ENCODE measurements at regions not wholly inside any gene's neighbourhood (a gene's known extent, or its start where the extent isn't known, plus 50 kb on each side); places are given as distances from the start of the nearest gene placed in this dataset.
"Not testable (repeated sequence)": the region's sequence is repeated elsewhere in the genome, so short reads cannot be mapped to it uniquely, and the experiment has no call there.

DNA sequence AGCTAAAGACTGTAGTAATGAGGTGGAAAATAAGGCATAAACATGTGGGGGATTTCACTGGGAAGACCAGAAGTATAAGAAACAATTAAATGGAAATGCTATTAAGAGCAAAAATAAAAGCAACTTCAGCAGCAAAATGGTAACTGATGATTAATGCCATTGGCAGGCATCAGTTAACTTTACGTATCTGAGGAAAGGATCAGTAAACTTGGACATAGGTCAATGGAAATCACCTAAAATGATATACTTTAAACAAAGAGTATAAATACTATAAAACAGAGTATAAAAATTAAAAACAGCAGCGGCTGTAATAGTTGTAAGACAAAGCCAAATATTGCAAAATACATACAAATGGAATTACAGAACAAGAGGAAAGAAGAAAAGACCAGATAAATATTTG, 992.1 kb downstream of the DNAH5 start:
- DNase-seq, result no peak
- no peaks in the 10 kb centered on the region for H3K27me3 ChIP-seq (ENCODE audit: low read depth)
- intact Hi-C loops (cut with micrococcal nuclease), result no loop called here
- H3K27ac ChIP-seq (replicated peaks), result no peak overlapping the region
- H3K9me3 ChIP-seq (replicated peaks), result no peaks in the 10 kb centered on the region
- H3K4me3 ChIP-seq, result no peak overlapping the region
- TF ChIP-seq, protein P1, sequence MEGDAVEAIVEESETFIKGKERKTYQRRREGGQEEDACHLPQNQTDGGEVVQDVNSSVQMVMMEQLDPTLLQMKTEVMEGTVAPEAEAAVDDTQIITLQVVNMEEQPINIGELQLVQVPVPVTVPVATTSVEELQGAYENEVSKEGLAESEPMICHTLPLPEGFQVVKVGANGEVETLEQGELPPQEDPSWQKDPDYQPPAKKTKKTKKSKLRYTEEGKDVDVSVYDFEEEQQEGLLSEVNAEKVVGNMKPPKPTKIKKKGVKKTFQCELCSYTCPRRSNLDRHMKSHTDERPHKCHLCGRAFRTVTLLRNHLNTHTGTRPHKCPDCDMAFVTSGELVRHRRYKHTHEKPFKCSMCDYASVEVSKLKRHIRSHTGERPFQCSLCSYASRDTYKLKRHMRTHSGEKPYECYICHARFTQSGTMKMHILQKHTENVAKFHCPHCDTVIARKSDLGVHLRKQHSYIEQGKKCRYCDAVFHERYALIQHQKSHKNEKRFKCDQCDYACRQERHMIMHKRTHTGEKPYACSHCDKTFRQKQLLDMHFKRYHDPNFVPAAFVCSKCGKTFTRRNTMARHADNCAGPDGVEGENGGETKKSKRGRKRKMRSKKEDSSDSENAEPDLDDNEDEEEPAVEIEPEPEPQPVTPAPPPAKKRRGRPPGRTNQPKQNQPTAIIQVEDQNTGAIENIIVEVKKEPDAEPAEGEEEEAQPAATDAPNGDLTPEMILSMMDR (IDR thresholded peaks at IDR 0.05; ENCODE audit: borderline replicate concordance), result no peak
- H3K36me3 ChIP-seq, result no peaks in the 10 kb centered on the region
- no peaks in the 10 kb centered on the region for H3K4me1 ChIP-seq

DNA sequence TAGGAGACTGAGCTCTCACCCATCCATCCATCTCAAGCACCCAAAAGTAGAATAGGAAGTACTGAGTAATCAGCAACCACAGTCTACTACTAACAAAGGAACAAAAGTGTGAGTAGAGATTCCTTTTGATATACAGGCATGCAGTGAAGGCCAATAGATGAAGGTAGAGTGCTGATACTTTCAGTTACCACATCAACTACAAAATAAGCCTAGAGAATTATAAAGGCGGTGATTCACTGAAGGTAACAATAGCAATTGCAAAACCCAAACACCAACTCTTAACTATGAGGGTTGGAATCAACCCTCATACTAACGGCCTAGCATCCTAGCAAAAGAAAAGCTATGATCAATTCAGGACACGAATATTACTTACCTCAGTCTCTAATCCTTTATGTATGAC, 992.6 kb downstream of the DNAH5 start:
- intact Hi-C loops (cut with micrococcal nuclease), result no loop called here
- Histone ChIP-seq H3K4me1 (no peaks in the 10 kb centered on the region), H3K27me3 (ENCODE audit: low read depth) (no peaks in the 10 kb centered on the region), H3K27ac (replicated peaks) (no peak overlapping the region), H3K4me3 (no peak overlapping the region), H3K36me3 (no peaks in the 10 kb centered on the region), H3K9me3 (replicated peaks) (no peaks in the 10 kb centered on the region)
- DNase-seq, result no peak
- TF ChIP-seq, protein P1 (IDR thresholded peaks at IDR 0.05; ENCODE audit: borderline replicate concordance), result no peak

DNA sequence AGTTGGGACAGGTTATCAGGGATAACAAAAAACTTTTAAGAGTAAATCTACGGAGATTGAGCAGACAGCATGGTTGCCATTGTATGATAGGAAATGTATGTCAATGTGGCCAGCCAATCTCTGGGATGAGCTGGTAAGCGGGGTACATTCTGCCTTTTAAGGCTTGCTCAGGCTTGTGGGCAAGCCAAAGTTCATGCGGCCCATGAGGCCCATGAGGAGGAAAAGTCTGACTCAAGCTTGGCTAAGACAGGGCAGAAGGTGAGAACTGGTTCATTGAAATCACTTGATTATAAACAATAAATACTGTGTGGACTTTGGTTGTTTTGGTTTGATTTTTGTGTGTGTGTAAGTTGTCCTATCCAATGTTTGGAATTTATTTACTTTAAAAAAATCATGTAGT, 997.1 kb downstream of the DNAH5 start:
- DNase-seq, result no peak
- Histone ChIP-seq H3K9me3 (replicated peaks) (no peaks in the 10 kb centered on the region), H3K4me3 (no peak overlapping the region), H3K36me3 (no peaks in the 10 kb centered on the region), H3K27ac (replicated peaks) (no peak overlapping the region), H3K27me3 (ENCODE audit: low read depth) (no peaks in the 10 kb centered on the region), H3K4me1 (no peaks in the 10 kb centered on the region)
- TF ChIP-seq, protein P1 (IDR thresholded peaks at IDR 0.05; ENCODE audit: borderline replicate concordance), result no peak
- intact Hi-C loops (cut with micrococcal nuclease), result no loop called here

DNA sequence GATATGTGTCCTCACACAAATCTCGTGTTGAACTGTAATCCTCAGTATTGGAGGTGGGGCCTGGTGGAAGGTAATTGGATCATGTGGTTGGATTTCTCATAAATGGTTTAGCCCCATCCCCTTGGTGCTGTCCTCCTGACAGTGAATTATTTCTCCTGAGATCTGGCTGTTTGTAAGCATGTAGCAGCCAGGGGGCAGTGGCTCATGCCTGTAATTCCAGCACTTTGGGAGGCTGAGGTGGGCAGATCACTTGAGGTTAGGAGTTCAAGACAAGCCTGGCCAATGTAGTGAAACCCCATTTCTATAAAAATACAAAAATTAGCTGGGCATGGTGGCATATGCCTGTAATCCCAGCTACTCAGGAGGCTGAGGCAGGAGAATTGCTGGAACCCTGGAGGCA, 999.0 kb downstream of the DNAH5 start:
- H3K36me3 ChIP-seq; H3K27ac ChIP-seq (replicated peaks); H3K4me3 ChIP-seq; intact Hi-C loops (cut with micrococcal nuclease); H3K4me1 ChIP-seq; H3K27me3 ChIP-seq (ENCODE audit: low read depth); DNase-seq; H3K9me3 ChIP-seq (replicated peaks): not testable (repeated sequence)

DNA sequence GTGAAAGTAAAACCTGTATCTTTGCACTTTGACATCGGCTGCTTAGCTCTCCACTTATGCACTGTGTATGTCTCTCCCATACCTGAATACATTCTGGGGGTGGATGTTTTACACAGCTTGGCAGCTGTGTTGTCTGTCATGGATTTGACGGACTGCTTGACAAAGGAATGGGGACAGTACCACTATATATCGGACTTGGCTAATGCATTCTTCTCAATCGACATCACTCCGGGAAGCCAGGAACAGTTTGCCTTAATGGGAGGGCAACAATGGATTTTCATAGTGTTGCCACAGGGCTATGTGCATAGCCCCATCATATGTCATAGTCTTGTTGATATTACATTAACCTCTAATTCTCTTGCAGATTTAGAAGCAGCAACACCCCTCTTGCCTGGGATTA, 1008.3 kb downstream of the DNAH5 start:
- no peak for DNase-seq
- intact Hi-C loops (cut with micrococcal nuclease), result no loop called here
- Histone ChIP-seq H3K27ac (replicated peaks) (no peak overlapping the region), H3K27me3 (ENCODE audit: low read depth) (no peaks in the 10 kb centered on the region), H3K36me3 (no peaks in the 10 kb centered on the region), H3K4me1 (no peaks in the 10 kb centered on the region), H3K9me3 (replicated peaks) (no peaks in the 10 kb centered on the region), H3K4me3 (no peak overlapping the region)
- TF ChIP-seq, protein P1 (IDR thresholded peaks at IDR 0.05; ENCODE audit: borderline replicate concordance), result no peak

DNA sequence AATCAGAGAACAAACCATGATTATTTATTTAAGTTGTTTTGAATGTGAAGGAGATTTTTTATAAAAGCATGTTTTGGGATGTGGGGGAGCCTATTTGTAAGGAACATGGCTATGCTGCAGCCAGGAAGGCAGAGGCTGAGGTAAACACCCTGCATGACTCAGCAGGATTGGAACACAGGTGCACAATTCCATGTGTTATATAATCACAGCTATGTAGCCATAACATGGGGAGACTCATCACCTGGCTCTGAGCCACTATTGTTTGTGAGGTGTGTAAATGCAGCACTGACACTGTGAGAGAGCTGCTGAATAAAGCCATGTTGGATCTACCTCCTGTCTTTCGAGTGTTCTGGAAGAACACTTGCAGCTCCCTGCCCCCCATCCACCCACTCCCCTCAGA, 1009.8 kb downstream of the DNAH5 start:
- Histone ChIP-seq H3K27me3 (ENCODE audit: low read depth) (no peaks in the 10 kb centered on the region), H3K27ac (replicated peaks) (no peak overlapping the region), H3K4me1 (no peaks in the 10 kb centered on the region), H3K36me3 (no peaks in the 10 kb centered on the region), H3K9me3 (replicated peaks) (no peaks in the 10 kb centered on the region), H3K4me3 (no peak overlapping the region)
- no peak for DNase-seq
- intact Hi-C loops (cut with micrococcal nuclease), result no loop called here
- TF ChIP-seq, protein P1 (IDR thresholded peaks at IDR 0.05; ENCODE audit: borderline replicate concordance), result no peak

Measured in left ventricle myocardium inferior (tissue), 1 donor.